ENCODE measurements at regions not wholly inside any gene's neighbourhood (a gene's known extent, or its start where the extent isn't known, plus 50 kb on each side); places are given as distances from the start of the nearest gene placed in this dataset.

DNA sequence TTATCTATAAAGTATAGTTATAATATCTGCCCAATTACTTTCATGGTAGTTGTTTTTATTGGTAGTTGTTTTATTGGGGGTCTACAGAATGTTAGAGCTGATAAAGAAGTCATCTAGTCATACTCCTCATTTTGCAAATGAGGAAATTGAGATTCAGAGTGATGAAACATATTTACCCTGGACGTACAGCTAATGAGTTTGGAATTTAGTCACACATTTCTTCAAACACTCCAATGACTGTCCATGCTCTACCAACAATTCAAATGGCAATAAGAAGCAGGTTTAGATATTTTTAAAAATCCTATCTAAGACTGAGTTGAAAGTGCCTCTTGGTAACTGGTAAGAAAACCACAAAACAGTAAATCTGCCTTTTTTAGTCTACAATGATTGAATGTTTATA lies 98.2 kb downstream of the MAGEC1 start:
- no peak overlapping the region for H3K4me3 ChIP-seq (ENCODE audit: insufficient read depth, low read length)
- H3K4me1 ChIP-seq (ENCODE audit: insufficient read depth, low read length): no peaks in the 10 kb centered on the region
- H3K9me3 ChIP-seq (ENCODE audit: low read depth, low read length): no peaks in the 10 kb centered on the region
- TF ChIP-seq, protein P1, sequence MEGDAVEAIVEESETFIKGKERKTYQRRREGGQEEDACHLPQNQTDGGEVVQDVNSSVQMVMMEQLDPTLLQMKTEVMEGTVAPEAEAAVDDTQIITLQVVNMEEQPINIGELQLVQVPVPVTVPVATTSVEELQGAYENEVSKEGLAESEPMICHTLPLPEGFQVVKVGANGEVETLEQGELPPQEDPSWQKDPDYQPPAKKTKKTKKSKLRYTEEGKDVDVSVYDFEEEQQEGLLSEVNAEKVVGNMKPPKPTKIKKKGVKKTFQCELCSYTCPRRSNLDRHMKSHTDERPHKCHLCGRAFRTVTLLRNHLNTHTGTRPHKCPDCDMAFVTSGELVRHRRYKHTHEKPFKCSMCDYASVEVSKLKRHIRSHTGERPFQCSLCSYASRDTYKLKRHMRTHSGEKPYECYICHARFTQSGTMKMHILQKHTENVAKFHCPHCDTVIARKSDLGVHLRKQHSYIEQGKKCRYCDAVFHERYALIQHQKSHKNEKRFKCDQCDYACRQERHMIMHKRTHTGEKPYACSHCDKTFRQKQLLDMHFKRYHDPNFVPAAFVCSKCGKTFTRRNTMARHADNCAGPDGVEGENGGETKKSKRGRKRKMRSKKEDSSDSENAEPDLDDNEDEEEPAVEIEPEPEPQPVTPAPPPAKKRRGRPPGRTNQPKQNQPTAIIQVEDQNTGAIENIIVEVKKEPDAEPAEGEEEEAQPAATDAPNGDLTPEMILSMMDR (IDR thresholded peaks at IDR 0.05; ENCODE audit: extremely low read depth, low read depth, low read length): no peak
- H3K79me2 ChIP-seq (ENCODE audit: insufficient read depth, low read length): no peaks in the 10 kb centered on the region
- H2AFZ ChIP-seq (ENCODE audit: low read length): no peak overlapping the region
- H3K27me3 ChIP-seq (ENCODE audit: insufficient read depth, low read length): no peaks in the 10 kb centered on the region
- DNase-seq (ENCODE audit: insufficient read length, low spot score, missing footprints): no peak
- H3K27ac ChIP-seq (ENCODE audit: low read depth, low read length): no peak overlapping the region
- no peak overlapping the region for H3K4me2 ChIP-seq (ENCODE audit: insufficient read depth, low read length)
- no peaks in the 10 kb centered on the region for H4K20me1 ChIP-seq (ENCODE audit: insufficient read depth, low read length)
- H3K36me3 ChIP-seq (ENCODE audit: insufficient read depth, low read length): no peaks in the 10 kb centered on the region

DNA sequence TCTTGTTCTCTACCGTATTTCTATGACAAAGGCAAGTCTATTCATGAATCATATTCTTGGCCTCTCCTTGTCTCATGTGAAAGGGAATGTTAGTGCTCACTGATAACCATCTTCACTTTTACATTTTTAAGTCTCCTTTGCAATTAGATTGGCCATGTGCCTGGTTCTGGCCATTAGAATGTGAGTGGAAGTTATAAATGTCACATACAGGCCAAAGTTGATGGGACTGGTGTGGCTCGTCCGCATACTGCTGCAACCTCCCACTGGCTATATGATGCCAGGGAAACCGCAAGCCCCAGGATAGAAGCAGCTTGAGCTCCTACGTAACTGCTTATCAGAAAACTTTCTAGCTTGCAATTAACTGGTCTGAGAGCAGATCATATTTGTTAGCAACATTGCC lies 86.1 kb downstream of the MAGEC1 start:
- DNase-seq (ENCODE audit: insufficient read length, low spot score, missing footprints): no peak
- TF ChIP-seq, protein P1 (IDR thresholded peaks at IDR 0.05; ENCODE audit: extremely low read depth, low read depth, low read length): no peak
- Histone ChIP-seq H4K20me1 (ENCODE audit: insufficient read depth, low read length) (no peaks in the 10 kb centered on the region), H3K27ac (ENCODE audit: low read depth, low read length) (no peak overlapping the region), H3K9me3 (ENCODE audit: low read depth, low read length) (no peaks in the 10 kb centered on the region), H3K4me2 (ENCODE audit: insufficient read depth, low read length) (no peak overlapping the region), H3K79me2 (ENCODE audit: insufficient read depth, low read length) (no peaks in the 10 kb centered on the region), H3K4me1 (ENCODE audit: insufficient read depth, low read length) (no peaks in the 10 kb centered on the region), H3K36me3 (ENCODE audit: insufficient read depth, low read length) (no peaks in the 10 kb centered on the region), H3K4me3 (ENCODE audit: insufficient read depth, low read length) (no peak overlapping the region), H3K27me3 (ENCODE audit: insufficient read depth, low read length) (no peaks in the 10 kb centered on the region), H2AFZ (ENCODE audit: low read length) (no peak overlapping the region)

DNA sequence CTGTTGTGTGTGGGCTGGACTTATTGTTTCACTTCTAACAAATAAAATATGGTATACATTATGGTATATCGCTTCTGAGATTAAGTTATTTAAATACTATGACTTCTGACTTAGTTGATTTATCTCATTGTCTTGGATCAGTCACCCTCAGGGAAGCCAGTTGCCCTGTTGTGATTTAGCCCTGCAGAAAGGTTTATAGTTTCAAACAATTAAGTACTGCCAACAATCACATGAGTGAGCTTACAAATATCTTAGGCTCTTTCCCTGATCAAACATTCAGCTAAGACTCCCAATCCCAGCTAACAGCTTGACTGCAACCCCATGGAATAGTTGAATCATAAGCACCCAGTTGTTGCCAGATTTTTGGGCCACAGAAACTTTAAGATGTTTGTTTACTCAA lies 85.4 kb downstream of the MAGEC1 start:
- H3K27ac ChIP-seq (ENCODE audit: low read depth, low read length): no peak overlapping the region
- no peak overlapping the region for H2AFZ ChIP-seq (ENCODE audit: low read length)
- H3K79me2 ChIP-seq (ENCODE audit: insufficient read depth, low read length): no peaks in the 10 kb centered on the region
- no peak for DNase-seq (ENCODE audit: insufficient read length, low spot score, missing footprints)
- TF ChIP-seq, protein P1 (IDR thresholded peaks at IDR 0.05; ENCODE audit: extremely low read depth, low read depth, low read length): no peak
- no peaks in the 10 kb centered on the region for H3K36me3 ChIP-seq (ENCODE audit: insufficient read depth, low read length)
- H3K4me2 ChIP-seq (ENCODE audit: insufficient read depth, low read length): no peak overlapping the region
- H3K9me3 ChIP-seq (ENCODE audit: low read depth, low read length): no peaks in the 10 kb centered on the region
- no peaks in the 10 kb centered on the region for H3K4me1 ChIP-seq (ENCODE audit: insufficient read depth, low read length)
- H3K27me3 ChIP-seq (ENCODE audit: insufficient read depth, low read length): no peaks in the 10 kb centered on the region
- no peaks in the 10 kb centered on the region for H4K20me1 ChIP-seq (ENCODE audit: insufficient read depth, low read length)
- no peak overlapping the region for H3K4me3 ChIP-seq (ENCODE audit: insufficient read depth, low read length)

DNA sequence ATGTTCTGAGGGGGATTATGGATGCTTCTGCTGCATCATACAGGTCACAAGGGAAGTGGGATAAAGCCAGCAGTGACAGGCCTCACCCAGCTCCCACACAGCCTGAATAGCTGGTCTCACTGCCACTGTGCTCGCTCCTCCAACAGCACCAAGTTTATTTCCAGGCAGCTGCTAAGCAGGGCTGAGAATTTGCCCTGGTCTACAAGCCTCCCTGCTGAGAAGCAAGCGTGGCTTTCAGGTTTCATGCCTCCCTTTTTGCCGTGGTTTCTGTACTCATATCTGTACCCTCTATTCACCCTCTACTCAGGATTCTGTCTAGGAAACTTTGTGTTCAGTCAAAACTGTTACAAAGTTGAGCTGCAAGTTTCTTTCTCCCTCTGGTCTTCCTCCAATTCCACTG lies 78.6 kb downstream of the MAGEC1 start:
- H3K4me1 ChIP-seq (ENCODE audit: insufficient read depth, low read length): no peaks in the 10 kb centered on the region
- no peaks in the 10 kb centered on the region for H3K27me3 ChIP-seq (ENCODE audit: insufficient read depth, low read length)
- TF ChIP-seq, protein P1 (IDR thresholded peaks at IDR 0.05; ENCODE audit: extremely low read depth, low read depth, low read length): no peak
- H3K4me3 ChIP-seq (ENCODE audit: insufficient read depth, low read length): no peak overlapping the region
- H3K9me3 ChIP-seq (ENCODE audit: low read depth, low read length): no peaks in the 10 kb centered on the region
- H3K79me2 ChIP-seq (ENCODE audit: insufficient read depth, low read length): no peaks in the 10 kb centered on the region
- DNase-seq (ENCODE audit: insufficient read length, low spot score, missing footprints): no peak
- H3K27ac ChIP-seq (ENCODE audit: low read depth, low read length): no peak overlapping the region
- no peak overlapping the region for H3K4me2 ChIP-seq (ENCODE audit: insufficient read depth, low read length)
- no peaks in the 10 kb centered on the region for H4K20me1 ChIP-seq (ENCODE audit: insufficient read depth, low read length)
- no peak overlapping the region for H2AFZ ChIP-seq (ENCODE audit: low read length)
- no peaks in the 10 kb centered on the region for H3K36me3 ChIP-seq (ENCODE audit: insufficient read depth, low read length)
